ENCODE measurements at regions not wholly inside any gene's neighbourhood (a gene's known extent, or its start where the extent isn't known, plus 50 kb on each side); places are given as distances from the start of the nearest gene placed in this dataset.

DNA sequence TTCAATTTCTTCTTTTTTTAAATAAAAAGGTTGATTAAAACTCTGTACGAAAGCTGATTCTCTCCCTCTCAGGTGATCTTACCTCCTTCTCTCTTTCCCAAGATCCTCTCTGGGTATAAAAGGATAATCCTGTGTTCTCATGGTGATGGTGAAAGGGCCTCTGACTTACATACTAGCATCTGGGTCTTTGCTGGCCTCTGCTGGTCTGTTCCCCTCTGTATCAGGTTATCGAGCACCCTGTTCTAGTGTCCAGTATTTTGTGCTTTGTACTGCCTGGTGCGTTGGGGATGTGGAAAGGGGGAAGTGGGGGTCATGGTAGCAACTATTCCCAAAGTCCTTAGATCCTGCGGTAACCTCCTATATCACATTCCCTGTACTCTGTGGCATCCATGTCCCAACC is 328.9 kb downstream of the NR2F1-AS1 start:
- H3K27me3 ChIP-seq (replicated peaks in 1 of 4; ENCODE audit: control extremely low read depth in 1 of 4, control insufficient read depth in 3 of 4, insufficient read depth in 4 of 4, low read length in 3 of 4) = no peaks in the 10 kb centered on the region
- TF ChIP-seq EZH2 (IDR thresholded peaks at IDR 0.05; ENCODE audit: borderline replicate concordance, insufficient read depth, low read depth, low read length, poor library complexity, severe bottlenecking) = no peak
- TF ChIP-seq, protein P1, sequence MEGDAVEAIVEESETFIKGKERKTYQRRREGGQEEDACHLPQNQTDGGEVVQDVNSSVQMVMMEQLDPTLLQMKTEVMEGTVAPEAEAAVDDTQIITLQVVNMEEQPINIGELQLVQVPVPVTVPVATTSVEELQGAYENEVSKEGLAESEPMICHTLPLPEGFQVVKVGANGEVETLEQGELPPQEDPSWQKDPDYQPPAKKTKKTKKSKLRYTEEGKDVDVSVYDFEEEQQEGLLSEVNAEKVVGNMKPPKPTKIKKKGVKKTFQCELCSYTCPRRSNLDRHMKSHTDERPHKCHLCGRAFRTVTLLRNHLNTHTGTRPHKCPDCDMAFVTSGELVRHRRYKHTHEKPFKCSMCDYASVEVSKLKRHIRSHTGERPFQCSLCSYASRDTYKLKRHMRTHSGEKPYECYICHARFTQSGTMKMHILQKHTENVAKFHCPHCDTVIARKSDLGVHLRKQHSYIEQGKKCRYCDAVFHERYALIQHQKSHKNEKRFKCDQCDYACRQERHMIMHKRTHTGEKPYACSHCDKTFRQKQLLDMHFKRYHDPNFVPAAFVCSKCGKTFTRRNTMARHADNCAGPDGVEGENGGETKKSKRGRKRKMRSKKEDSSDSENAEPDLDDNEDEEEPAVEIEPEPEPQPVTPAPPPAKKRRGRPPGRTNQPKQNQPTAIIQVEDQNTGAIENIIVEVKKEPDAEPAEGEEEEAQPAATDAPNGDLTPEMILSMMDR (IDR thresholded peaks at IDR 0.05) = no peak
- ATAC-seq (ENCODE audit: low read depth) (no peak), DNase-seq (no peak)
- H3K4me1 ChIP-seq (ENCODE audit: control insufficient read depth in 2 of 2, insufficient read depth in 2 of 2, low read length in 2 of 2) = no peaks in the 10 kb centered on the region
- no peak overlapping the region for H3K4me2 ChIP-seq (replicated peaks; ENCODE audit: low read depth, low read length, poor library complexity, severe bottlenecking)
- no peaks in the 10 kb centered on the region for H3K9me3 Mint-ChIP-seq (ENCODE audit: insufficient read depth)
- H3K36me3 ChIP-seq (replicated peaks in 1 of 2; ENCODE audit: control extremely low read depth in 1 of 2, control insufficient read depth in 1 of 2, extremely low read depth in 1 of 2, insufficient read depth in 2 of 2, low read length in 1 of 2) = no peaks in the 10 kb centered on the region
- no peak overlapping the region for H3K27ac Mint-ChIP-seq
- WGBS (ENCODE audit: insufficient coverage) = no CpG with 5 or more reads among the region's 4 CpGs
- no peak overlapping the region for H3K4me3 ChIP-seq (ENCODE audit: control extremely low read depth in 1 of 5, extremely low read depth in 1 of 5, insufficient read depth in 1 of 5, low read depth in 2 of 5, low read length in 4 of 5)
- no peaks in the 10 kb centered on the region for H3K4me1 Mint-ChIP-seq
- POLR2A ChIA-PET = no interaction called here
- no peaks in the 10 kb centered on the region for H3K27me3 Mint-ChIP-seq
- H2AFZ ChIP-seq (ENCODE audit: insufficient read depth, low read depth, low read length, poor library complexity, severe bottlenecking) = no peak overlapping the region
- no peaks in the 10 kb centered on the region for H3K9me3 ChIP-seq (ENCODE audit: control extremely low read depth in 1 of 3, control insufficient read depth in 2 of 3, insufficient read depth in 1 of 3, low read length in 2 of 3)
- no peak overlapping the region for H3K9ac ChIP-seq (ENCODE audit: low read length)
- no peaks in the 10 kb centered on the region for H4K20me1 ChIP-seq (ENCODE audit: control insufficient read depth, insufficient read depth, low read length, poor library complexity, severe bottlenecking)
- no peaks in the 10 kb centered on the region for H3K79me2 ChIP-seq (ENCODE audit: control insufficient read depth, insufficient read depth, low read length)
- intact Hi-C loops (cut with micrococcal nuclease) = no loop called here
- H3K4me3 Mint-ChIP-seq = no peak overlapping the region
- CTCF ChIA-PET = no interaction called here
- H3K27ac ChIP-seq (ENCODE audit: low read length in 2 of 2) = no peak overlapping the region

DNA sequence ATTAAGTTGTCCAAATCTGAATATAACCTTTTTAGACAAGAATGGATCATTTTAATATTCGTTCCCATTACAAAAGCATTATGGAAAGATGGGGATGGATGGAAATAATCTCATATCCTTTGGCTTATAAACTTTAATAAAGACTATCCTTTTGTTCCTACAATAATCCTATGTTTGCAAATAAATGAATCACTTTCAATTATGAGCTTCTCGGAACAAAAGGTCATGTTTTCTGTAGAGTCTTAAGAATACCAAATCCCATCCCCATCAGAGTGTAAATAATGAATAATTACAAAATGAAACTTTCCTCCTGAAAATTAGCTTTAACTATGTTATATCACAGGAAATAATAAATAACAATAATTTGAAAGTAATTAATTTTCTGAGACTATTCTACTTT is 329.7 kb downstream of the NR2F1-AS1 start:
- TF ChIP-seq, protein P1 (IDR thresholded peaks at IDR 0.05) = no peak
- no peak for TF ChIP-seq EZH2 (IDR thresholded peaks at IDR 0.05; ENCODE audit: borderline replicate concordance, insufficient read depth, low read depth, low read length, poor library complexity, severe bottlenecking)
- Histone ChIP-seq H3K9ac (ENCODE audit: low read length) (no peak overlapping the region), H3K27ac (ENCODE audit: low read length in 2 of 2) (no peak overlapping the region), H2AFZ (ENCODE audit: insufficient read depth, low read depth, low read length, poor library complexity, severe bottlenecking) (no peak overlapping the region), H3K4me2 (replicated peaks; ENCODE audit: low read depth, low read length, poor library complexity, severe bottlenecking) (no peak overlapping the region), H4K20me1 (ENCODE audit: control insufficient read depth, insufficient read depth, low read length, poor library complexity, severe bottlenecking) (no peaks in the 10 kb centered on the region), H3K4me3 (ENCODE audit: control extremely low read depth in 1 of 5, extremely low read depth in 1 of 5, insufficient read depth in 1 of 5, low read depth in 2 of 5, low read length in 4 of 5) (no peak overlapping the region), H3K36me3 (replicated peaks in 1 of 2; ENCODE audit: control extremely low read depth in 1 of 2, control insufficient read depth in 1 of 2, extremely low read depth in 1 of 2, insufficient read depth in 2 of 2, low read length in 1 of 2) (no peaks in the 10 kb centered on the region), H3K4me1 (ENCODE audit: control insufficient read depth in 2 of 2, insufficient read depth in 2 of 2, low read length in 2 of 2) (no peaks in the 10 kb centered on the region), H3K9me3 (ENCODE audit: control extremely low read depth in 1 of 3, control insufficient read depth in 2 of 3, insufficient read depth in 1 of 3, low read length in 2 of 3) (no peaks in the 10 kb centered on the region), H3K27me3 (replicated peaks in 1 of 4; ENCODE audit: control extremely low read depth in 1 of 4, control insufficient read depth in 3 of 4, insufficient read depth in 4 of 4, low read length in 3 of 4) (no peaks in the 10 kb centered on the region), H3K79me2 (ENCODE audit: control insufficient read depth, insufficient read depth, low read length) (no peaks in the 10 kb centered on the region)
- DNase-seq (no peak), ATAC-seq (ENCODE audit: low read depth) (no peak)
- no peaks in the 10 kb centered on the region for H3K4me1 Mint-ChIP-seq
- H3K27me3 Mint-ChIP-seq = no peaks in the 10 kb centered on the region
- intact Hi-C loops (cut with micrococcal nuclease) = no loop called here
- ChIA-PET CTCF (no interaction called here), POLR2A (no interaction called here)
- H3K27ac Mint-ChIP-seq = no peak overlapping the region
- H3K4me3 Mint-ChIP-seq = no peak overlapping the region
- no CpG with 5 or more reads among the region's 2 CpGs for WGBS (ENCODE audit: insufficient coverage)
- H3K9me3 Mint-ChIP-seq (ENCODE audit: insufficient read depth) = no peaks in the 10 kb centered on the region

Measured in B cell (primary cell).